ENCODE measurements at regions not wholly inside any gene's neighbourhood (a gene's known extent, or its start where the extent isn't known, plus 50 kb on each side); places are given as distances from the start of the nearest gene placed in this dataset.

DNA sequence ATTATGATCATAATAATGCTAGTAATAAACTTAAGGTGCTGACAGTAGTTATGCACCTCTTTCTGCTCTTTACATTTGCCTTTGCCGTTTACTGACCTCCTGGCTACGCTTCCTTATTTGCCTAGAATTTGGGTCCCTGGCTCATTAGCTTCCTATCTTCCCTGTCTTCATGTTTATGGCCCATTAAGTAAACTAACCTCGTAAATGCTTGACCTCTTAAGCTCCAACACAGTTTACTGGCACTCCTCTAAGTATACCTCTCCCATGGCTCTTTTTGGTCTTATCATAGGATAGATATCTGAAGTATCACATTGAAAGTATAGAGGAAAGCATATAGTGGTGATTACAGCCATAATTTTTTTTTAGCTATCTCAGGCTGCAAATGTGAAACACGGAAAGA lies 657.3 kb upstream of the SLC39A10 start:
- TF ChIP-seq CTCF (conservative IDR thresholded peaks at IDR 0.05; ENCODE audit: low read length): no peak
- H3K4me3 ChIP-seq (ENCODE audit: low read length): no peak overlapping the region
- DNase-seq (ENCODE audit: low read depth): no peak

DNA sequence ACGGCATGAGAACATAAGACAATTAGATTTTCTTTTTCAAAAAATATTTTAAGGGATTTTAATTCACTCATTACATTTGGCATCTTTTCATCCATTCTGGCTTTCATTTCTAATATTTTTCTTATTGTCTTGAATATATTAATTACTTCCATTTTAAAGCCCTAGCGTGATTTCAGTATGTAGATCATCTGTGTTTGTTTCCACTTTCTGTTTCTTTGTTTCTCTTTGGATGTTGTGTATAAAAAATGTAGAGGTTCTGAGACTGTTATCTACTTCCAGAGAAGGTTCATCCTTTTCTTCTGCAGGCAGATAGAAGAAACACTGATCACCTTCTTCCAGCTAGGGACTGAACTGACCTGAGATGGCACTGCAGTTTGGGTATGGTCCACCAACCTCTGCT lies 664.4 kb upstream of the SLC39A10 start:
- TF ChIP-seq CTCF (conservative IDR thresholded peaks at IDR 0.05; ENCODE audit: low read length): no peak
- H3K4me3 ChIP-seq (ENCODE audit: low read length): no peak overlapping the region
- no peak for DNase-seq (ENCODE audit: low read depth)

DNA sequence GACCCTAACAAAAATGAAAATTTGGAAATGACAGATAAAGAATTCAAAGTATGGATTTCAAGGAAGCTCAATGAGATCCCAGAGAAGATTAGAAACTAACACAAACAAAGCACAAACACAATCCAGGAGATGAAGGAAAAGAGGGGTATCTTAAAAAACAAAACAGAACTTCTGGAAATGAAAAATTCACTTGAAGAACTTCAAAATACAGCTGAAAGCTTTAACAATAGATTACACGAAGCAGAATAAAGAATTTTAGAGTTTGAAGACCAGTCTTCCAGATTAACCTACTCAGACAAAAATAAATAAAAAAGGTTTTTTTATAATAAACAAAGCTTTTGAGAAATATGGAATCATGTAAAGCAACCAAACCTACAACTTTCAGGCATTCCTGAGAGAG lies 671.8 kb upstream of the SLC39A10 start:
- no peak for DNase-seq (ENCODE audit: low read depth)
- no peak for TF ChIP-seq CTCF (conservative IDR thresholded peaks at IDR 0.05; ENCODE audit: low read length)
- H3K4me3 ChIP-seq (ENCODE audit: low read length): no peak overlapping the region

DNA sequence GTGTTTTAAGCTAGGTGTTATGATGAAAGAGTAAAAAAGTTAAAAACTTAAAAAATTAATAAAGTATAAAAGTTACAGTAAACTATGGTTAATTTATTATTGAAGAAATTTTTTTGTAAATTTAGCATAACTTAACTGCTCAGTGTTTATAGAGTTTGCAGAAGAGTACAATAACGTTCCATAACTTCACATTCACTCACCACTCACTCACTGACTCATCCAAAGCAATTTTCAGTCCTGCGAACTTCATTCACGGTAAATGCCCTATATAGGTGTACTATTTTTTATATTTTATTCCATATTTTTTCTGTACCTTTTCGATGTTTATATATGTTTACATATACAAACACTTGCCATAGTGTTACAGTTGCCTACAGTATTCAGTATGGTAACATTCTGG lies 694.8 kb upstream of the SLC39A10 start:
- no peak overlapping the region for H3K4me3 ChIP-seq (ENCODE audit: low read length)
- no peak for DNase-seq (ENCODE audit: low read depth)
- no peak for TF ChIP-seq CTCF (conservative IDR thresholded peaks at IDR 0.05; ENCODE audit: low read length)

- no peak overlapping the region for H3K4me3 ChIP-seq (ENCODE audit: low read length)
- TF ChIP-seq CTCF (conservative IDR thresholded peaks at IDR 0.05; ENCODE audit: low read length): no peak
- no peak for DNase-seq (ENCODE audit: low read depth)
Observed at GRCh38 chr2:194954218-194954617, 702.8 kb upstream of the SLC39A10 start.

- TF ChIP-seq CTCF (conservative IDR thresholded peaks at IDR 0.05; ENCODE audit: low read length): no peak
- DNase-seq (ENCODE audit: low read depth): no peak
- H3K4me3 ChIP-seq (ENCODE audit: low read length): no peak overlapping the region
Observed at GRCh38 chr2:194946826-194947225, 710.2 kb upstream of the SLC39A10 start.

DNA sequence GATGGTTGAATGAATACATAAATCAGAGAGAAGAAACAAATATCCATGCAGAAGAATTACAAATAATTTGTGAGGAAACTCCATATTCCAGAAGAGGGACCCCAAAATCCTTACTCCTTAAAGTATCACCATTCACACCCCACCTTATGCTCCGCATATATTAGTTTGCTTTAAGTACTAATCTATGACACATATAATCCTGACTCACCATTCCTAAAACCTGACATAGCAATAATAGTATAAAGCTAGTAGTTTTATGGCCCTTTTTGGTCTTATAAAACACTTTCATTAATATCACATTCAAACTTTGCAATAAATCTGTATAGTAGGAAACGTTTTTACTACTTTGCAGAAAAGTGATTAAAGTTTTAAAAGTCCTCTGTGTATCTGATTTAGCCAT lies 719.0 kb upstream of the SLC39A10 start:
- H3K4me3 ChIP-seq (ENCODE audit: low read length): no peak overlapping the region
- no peak for DNase-seq (ENCODE audit: low read depth)
- TF ChIP-seq CTCF (conservative IDR thresholded peaks at IDR 0.05; ENCODE audit: low read length): no peak
